ENCODE measurements at regions not wholly inside any gene's neighbourhood (a gene's known extent, or its start where the extent isn't known, plus 50 kb on each side); places are given as distances from the start of the nearest gene placed in this dataset.

GRCh38 chr5:17964067-17964466, 329.8 kb downstream of the TAF11L14 start:
- no peaks in the 10 kb centered on the region for H3K4me1 ChIP-seq (ENCODE audit: control insufficient read depth, extremely low read depth, insufficient read depth, low read length)
- no peak for TF ChIP-seq CTCF (conservative IDR thresholded peaks at IDR 0.05 in 1 of 2, IDR thresholded peaks at IDR 0.05 in 1 of 2; ENCODE audit: low read depth in 1 of 2, low read length in 2 of 2)
- no peak for TF ChIP-seq EZH2 (IDR thresholded peaks at IDR 0.05; ENCODE audit: low read length, missing control alignments)
- H4K20me1 ChIP-seq (ENCODE audit: control insufficient read depth, extremely low read depth, insufficient read depth, low read length) = no peaks in the 10 kb centered on the region
- H3K9me3 ChIP-seq (ENCODE audit: control insufficient read depth, insufficient read depth, low read depth, low read length) = no peaks in the 10 kb centered on the region
- DNase-seq (ENCODE audit: low read depth in 2 of 2) = no peak
- H3K36me3 ChIP-seq (ENCODE audit: control insufficient read depth, insufficient read depth, low read length) = no peaks in the 10 kb centered on the region
- H3K27ac ChIP-seq (ENCODE audit: insufficient read depth, low read length) = no peak overlapping the region
- H3K79me2 ChIP-seq (ENCODE audit: control insufficient read depth, insufficient read depth, low read length) = no peaks in the 10 kb centered on the region
- no peaks in the 10 kb centered on the region for H3K27me3 ChIP-seq (ENCODE audit: control insufficient read depth, insufficient read depth, low read length)
- H3K9ac ChIP-seq (ENCODE audit: insufficient read depth, low read length) = no peak overlapping the region
- H3K4me3 ChIP-seq (replicated peaks in 1 of 4; ENCODE audit: control extremely low read depth in 1 of 4, insufficient read depth in 1 of 4, low read depth in 3 of 4, low read length in 4 of 4) = no peak overlapping the region
- H2AFZ ChIP-seq (ENCODE audit: low read length) = no peak overlapping the region
- no peak overlapping the region for H3K4me2 ChIP-seq (ENCODE audit: extremely low read depth, insufficient read depth, low read length)

- no peak for DNase-seq (ENCODE audit: low read depth in 2 of 2)
- TF ChIP-seq EZH2 (IDR thresholded peaks at IDR 0.05; ENCODE audit: low read length, missing control alignments) = no peak
- no peak for TF ChIP-seq CTCF (conservative IDR thresholded peaks at IDR 0.05 in 1 of 2, IDR thresholded peaks at IDR 0.05 in 1 of 2; ENCODE audit: low read depth in 1 of 2, low read length in 2 of 2)
- Histone ChIP-seq H3K4me2 (ENCODE audit: extremely low read depth, insufficient read depth, low read length) (no peak overlapping the region), H4K20me1 (ENCODE audit: control insufficient read depth, extremely low read depth, insufficient read depth, low read length) (no peaks in the 10 kb centered on the region), H3K27ac (ENCODE audit: insufficient read depth, low read length) (no peak overlapping the region), H3K9ac (ENCODE audit: insufficient read depth, low read length) (no peak overlapping the region), H3K79me2 (ENCODE audit: control insufficient read depth, insufficient read depth, low read length) (no peaks in the 10 kb centered on the region), H3K4me3 (replicated peaks in 1 of 4; ENCODE audit: control extremely low read depth in 1 of 4, insufficient read depth in 1 of 4, low read depth in 3 of 4, low read length in 4 of 4) (no peak overlapping the region), H3K9me3 (ENCODE audit: control insufficient read depth, insufficient read depth, low read depth, low read length) (no peaks in the 10 kb centered on the region), H3K36me3 (ENCODE audit: control insufficient read depth, insufficient read depth, low read length) (no peaks in the 10 kb centered on the region), H3K27me3 (ENCODE audit: control insufficient read depth, insufficient read depth, low read length) (no peaks in the 10 kb centered on the region), H2AFZ (ENCODE audit: low read length) (no peak overlapping the region), H3K4me1 (ENCODE audit: control insufficient read depth, extremely low read depth, insufficient read depth, low read length) (no peaks in the 10 kb centered on the region)
Observed at GRCh38 chr5:17966640-17967402, 332.6 kb downstream of the TAF11L14 start.

GRCh38 chr5:17976404-17976803, 342.1 kb downstream of the TAF11L14 start:
- TF ChIP-seq EZH2 (IDR thresholded peaks at IDR 0.05; ENCODE audit: low read length, missing control alignments) = no peak
- no peak for TF ChIP-seq CTCF (conservative IDR thresholded peaks at IDR 0.05 in 1 of 2, IDR thresholded peaks at IDR 0.05 in 1 of 2; ENCODE audit: low read depth in 1 of 2, low read length in 2 of 2)
- DNase-seq (ENCODE audit: low read depth in 2 of 2) = no peak

More at GRCh38 chr5:17976404-17976803, 342.1 kb downstream of the TAF11L14 start:
- Histone ChIP-seq H3K9me3 (ENCODE audit: control insufficient read depth, insufficient read depth, low read depth, low read length) (no peaks in the 10 kb centered on the region), H3K9ac (ENCODE audit: insufficient read depth, low read length) (no peak overlapping the region), H2AFZ (ENCODE audit: low read length) (no peak overlapping the region), H3K27me3 (ENCODE audit: control insufficient read depth, insufficient read depth, low read length) (no peaks in the 10 kb centered on the region), H3K4me3 (replicated peaks in 1 of 4; ENCODE audit: control extremely low read depth in 1 of 4, insufficient read depth in 1 of 4, low read depth in 3 of 4, low read length in 4 of 4) (no peak overlapping the region), H3K4me1 (ENCODE audit: control insufficient read depth, extremely low read depth, insufficient read depth, low read length) (no peaks in the 10 kb centered on the region), H4K20me1 (ENCODE audit: control insufficient read depth, extremely low read depth, insufficient read depth, low read length) (no peaks in the 10 kb centered on the region), H3K36me3 (ENCODE audit: control insufficient read depth, insufficient read depth, low read length) (no peaks in the 10 kb centered on the region), H3K4me2 (ENCODE audit: extremely low read depth, insufficient read depth, low read length) (no peak overlapping the region), H3K27ac (ENCODE audit: insufficient read depth, low read length) (no peak overlapping the region), H3K79me2 (ENCODE audit: control insufficient read depth, insufficient read depth, low read length) (no peaks in the 10 kb centered on the region)
